HG03432 (cell line): ENCODE measurements at regions not wholly inside any gene's neighbourhood (a gene's known extent, or its start where the extent isn't known, plus 50 kb on each side); places are given as distances from the start of the nearest gene placed in this dataset.

Experiments used
- ATAC-seq: cut with Tn5 transposase; IDR thresholded peaks from one replicate; pipeline ENCODE4 v1.9.1; 2021; ENCODE audit warnings: mild to moderate bottlenecking, moderate library complexity; ENCODE audit not compliant: unreplicated experiment

- ATAC-seq, result no peak
Measured at GRCh38 chr6:40946738-40947301, 92.2 kb downstream of the UNC5CL start.

GRCh38 chr6:40937491-40937890, 101.5 kb downstream of the UNC5CL start:
- ATAC-seq, result no peak

- ATAC-seq, result no peak
Measured at GRCh38 chr6:40936818-40937251, 102.2 kb downstream of the UNC5CL start.

GRCh38 chr6:40933864-40934263, 105.2 kb downstream of the UNC5CL start:
- ATAC-seq, result no peak

- no peak for ATAC-seq
Measured at GRCh38 chr6:40932953-40933352, 106.1 kb downstream of the UNC5CL start.

- ATAC-seq, result no peak
Measured at GRCh38 chr6:40932366-40932765, 106.7 kb downstream of the UNC5CL start.

- no peak for ATAC-seq
Measured at GRCh38 chr6:40931931-40932330, 107.1 kb downstream of the UNC5CL start.

- ATAC-seq, result no peak
Measured at GRCh38 chr6:40930555-40930954, 108.5 kb downstream of the UNC5CL start.

GRCh38 chr6:40930045-40930444, 109.0 kb downstream of the UNC5CL start:
- no peak for ATAC-seq

- no peak for ATAC-seq
Measured at GRCh38 chr6:40929176-40929575, 109.8 kb downstream of the UNC5CL start.

- ATAC-seq, result no peak
Measured at GRCh38 chr6:40928763-40929162, 110.3 kb downstream of the UNC5CL start.

GRCh38 chr6:40928307-40928706, 110.7 kb downstream of the UNC5CL start:
- no peak for ATAC-seq

- no peak for ATAC-seq
Measured at GRCh38 chr6:40925341-40925740, 113.7 kb downstream of the UNC5CL start.

- ATAC-seq, result no peak
Measured at GRCh38 chr6:40924839-40925238, 114.2 kb downstream of the UNC5CL start.

GRCh38 chr6:40923880-40924279, 115.1 kb downstream of the UNC5CL start:
- no peak for ATAC-seq

- no peak for ATAC-seq
Measured at GRCh38 chr6:40923326-40923725, 115.7 kb downstream of the UNC5CL start.

- ATAC-seq, result no peak
Measured at GRCh38 chr6:40922281-40922680, 116.7 kb downstream of the UNC5CL start.

- ATAC-seq, result no peak
Measured at GRCh38 chr6:40918040-40918651, 120.9 kb downstream of the UNC5CL start.

- no peak for ATAC-seq
Measured at GRCh38 chr6:40917603-40918002, 121.4 kb downstream of the UNC5CL start.

- no peak for ATAC-seq
Measured at GRCh38 chr6:40916845-40917244, 122.2 kb downstream of the UNC5CL start.

GRCh38 chr6:40915165-40915564, 123.9 kb downstream of the UNC5CL start:
- no peak for ATAC-seq

- no peak for ATAC-seq
Measured at GRCh38 chr6:40914005-40914404, 125.0 kb downstream of the UNC5CL start.
